Glomerular endothelial cell (primary cell): ENCODE measurements at regions not wholly inside any gene's neighbourhood (a gene's known extent, or its start where the extent isn't known, plus 50 kb on each side); places are given as distances from the start of the nearest gene placed in this dataset.

Experiments used
- DNase-seq: peaks from one replicate; pipeline ENCODE4 v3.0.0-alpha.2; 2011; ENCODE audit warnings: low read depth, low spot score; ENCODE audit errors: extremely low read depth

DNA sequence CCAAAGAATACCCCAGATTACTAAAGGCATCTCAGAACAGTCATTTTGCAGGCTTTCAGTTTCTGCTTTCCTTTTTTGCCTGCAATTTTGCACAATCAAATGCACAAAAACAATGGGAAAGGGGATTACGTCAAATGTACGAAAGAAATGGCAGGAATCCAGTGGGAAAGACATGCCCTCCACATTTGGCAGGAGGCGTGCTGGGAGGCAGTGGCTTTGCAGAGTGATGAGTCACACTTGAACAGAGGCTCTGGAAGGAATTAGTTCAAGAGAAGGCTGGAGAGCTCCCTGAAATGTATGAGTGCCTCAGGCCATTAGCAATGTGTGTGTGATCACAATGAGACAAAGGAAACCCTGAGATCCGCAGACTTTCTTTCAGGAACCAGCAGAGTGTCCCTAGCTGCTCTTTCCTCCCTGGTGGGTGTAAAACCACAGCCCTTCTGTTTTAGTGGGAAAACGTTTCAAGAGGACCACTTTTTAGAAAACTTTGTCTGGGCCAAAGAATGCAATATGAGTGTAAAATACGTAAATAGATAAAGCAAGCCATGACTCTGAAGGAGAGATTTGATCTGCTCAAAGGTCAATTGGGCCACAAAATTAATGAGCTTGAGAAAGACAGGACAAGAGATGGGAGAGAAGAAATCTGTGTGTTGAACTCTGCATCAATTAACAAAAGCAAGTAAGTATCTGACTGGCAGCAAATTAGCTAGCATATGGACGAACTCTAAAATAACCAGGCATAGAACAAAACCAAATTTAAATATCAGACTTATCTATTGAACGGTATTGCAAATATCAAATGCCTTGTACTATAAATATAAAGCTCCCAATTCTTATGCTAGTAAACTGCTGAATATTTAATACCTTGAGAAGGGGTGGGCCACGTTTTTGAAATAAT lies 155.4 kb upstream of the PDE3A start:
- DNase-seq: peak; percentile 99

DNA sequence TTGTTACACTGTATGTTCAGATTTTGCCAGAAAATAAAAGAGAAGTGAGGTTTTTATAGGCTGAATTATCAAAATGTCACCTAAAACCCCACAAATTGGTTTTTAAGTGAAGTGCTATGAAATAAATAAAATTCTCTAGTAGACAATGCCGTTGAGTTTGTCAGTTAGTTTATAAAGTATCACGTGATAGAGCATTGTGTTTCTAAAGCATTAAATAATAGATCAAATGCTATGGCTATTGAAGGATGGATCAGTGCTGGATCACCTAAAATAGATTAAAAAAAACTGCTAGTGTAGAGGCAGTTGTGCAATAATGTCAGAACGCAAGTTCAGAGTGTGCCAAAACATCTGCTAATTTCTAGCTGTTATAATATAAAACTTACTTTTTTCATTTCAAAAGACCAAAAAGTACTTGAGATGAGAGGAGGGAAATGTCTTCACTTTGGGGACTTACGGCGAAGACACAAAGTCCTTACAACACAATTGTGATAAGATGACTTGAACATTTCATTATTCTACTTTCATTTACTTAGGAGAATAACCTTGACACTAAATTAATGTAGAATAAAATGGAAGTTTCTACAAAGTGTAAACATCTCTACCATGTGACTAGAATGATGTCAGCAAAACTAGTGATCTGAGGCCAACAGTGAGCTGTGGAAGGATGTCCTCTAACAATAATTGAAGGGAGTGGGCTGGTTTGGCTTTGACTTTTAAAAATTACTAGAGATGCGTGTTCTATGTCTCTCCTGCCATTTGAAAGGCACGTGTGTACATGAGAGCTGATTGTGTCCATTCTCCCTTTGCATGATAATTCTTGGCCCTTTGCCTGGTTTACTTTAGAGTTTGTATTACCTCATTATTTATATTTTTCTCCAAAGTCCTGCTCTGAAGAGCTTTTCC lies 154.4 kb upstream of the PDE3A start:
- DNase-seq: no peak

DNA sequence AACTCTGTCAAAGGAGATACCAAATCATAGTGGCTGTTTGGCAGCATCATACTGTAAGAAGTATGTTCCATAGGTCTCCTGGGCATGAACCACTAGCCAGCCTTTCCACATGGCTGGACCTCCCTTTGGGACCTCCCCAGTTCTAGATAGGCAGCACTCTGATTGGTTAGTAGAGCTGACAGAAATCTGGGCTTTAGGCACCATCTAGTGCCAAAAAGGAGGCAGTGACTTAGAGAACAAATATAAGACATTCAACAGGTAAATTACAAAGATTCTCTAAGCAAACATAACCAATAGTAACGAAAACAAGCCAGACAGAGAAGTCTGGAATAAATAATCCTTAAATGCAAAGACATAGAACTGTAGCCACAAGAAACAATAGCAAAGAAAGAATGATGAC lies 148.0 kb upstream of the PDE3A start:
- DNase-seq: peak; percentile 66

DNA sequence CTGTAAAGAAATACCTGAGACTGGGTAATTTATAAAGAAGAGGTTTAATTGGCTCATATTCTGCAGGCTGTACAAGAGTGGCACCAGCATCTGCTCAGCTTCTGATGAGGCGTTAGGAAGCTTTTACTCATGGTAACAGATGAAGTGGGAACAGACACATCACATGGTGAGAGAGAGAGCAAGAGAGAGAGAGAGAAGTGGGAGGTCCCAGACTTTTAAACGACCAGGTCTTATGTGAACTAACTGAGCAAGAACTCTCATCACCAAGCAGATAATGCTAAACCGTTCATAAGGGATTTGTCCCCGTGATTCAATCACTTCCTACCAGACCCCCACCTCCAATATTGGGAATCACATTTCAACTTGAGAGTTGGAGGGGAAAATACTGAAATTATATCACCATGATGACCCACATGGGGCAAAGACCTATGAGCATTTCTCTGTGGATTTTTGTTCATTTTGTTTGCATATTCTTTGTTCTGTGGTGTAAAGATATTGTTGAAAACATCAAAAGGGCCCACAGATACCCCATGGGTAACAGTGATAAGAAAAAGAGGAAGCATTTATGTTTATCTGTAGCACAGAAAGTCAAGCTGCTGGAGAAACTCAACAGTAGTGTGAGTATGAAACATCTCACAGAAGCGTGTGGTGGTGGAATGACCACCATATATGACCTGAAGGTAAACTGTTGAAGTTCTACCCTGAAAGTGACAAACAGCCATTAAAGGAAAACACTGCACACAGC lies 135.2 kb upstream of the PDE3A start:
- no peak for DNase-seq

DNA sequence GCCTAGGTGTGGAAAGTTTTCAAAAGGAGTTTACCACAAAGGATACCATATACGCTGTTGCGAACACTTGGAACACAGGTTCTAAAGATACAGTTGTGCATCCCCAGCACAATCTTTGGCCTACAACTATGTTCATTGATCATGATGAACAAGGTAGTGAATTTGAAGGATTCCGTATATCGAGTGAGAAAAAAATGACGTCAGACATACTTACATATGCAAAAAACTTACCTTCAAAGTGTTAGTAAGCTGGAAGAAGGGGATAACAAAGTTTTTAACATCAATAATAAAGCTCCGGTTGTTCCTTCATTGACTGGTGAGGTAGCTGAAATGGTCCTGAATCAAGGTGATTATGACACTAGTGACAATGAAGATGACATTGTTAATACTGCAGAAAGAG lies 133.9 kb upstream of the PDE3A start:
- DNase-seq: no peak

DNA sequence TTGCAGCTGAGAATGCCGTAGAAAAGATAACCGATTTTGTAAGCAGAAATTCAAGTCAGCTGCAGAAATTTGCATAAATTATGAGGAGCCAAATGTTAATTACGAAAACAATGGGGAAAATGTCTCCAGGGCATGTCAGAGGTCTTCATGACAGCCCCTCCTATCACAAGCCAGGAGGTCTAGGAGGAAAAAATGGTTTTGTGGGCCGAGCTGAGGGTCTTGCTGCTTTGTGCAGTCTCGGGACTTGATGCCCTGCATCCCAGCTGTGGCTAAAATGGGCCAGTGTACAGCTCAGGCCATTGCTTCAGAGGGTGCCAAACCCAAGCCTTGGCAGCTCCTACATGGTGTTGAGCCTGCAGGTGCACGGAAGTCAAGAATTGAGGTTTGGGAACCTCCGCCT lies 131.2 kb upstream of the PDE3A start:
- no peak for DNase-seq

DNA sequence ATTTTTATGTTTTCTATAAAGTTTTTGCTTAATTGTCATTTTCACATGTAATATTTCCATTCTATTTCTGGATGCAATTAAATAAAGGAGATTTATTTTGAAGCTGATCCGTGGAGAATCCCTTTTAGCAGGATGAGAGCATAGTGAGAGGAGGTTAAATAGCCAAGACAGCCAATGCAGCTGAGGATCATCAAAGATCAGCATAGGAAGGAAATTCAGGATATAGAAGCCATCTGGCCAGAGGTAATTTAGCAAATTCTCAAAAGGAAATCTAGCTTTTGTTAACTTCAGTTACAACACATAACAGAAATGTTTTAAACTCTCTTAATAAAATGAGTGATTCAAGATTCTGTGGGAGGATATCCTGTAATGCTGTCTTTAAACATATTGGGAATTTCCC lies 122.8 kb upstream of the PDE3A start:
- DNase-seq: no peak

DNA sequence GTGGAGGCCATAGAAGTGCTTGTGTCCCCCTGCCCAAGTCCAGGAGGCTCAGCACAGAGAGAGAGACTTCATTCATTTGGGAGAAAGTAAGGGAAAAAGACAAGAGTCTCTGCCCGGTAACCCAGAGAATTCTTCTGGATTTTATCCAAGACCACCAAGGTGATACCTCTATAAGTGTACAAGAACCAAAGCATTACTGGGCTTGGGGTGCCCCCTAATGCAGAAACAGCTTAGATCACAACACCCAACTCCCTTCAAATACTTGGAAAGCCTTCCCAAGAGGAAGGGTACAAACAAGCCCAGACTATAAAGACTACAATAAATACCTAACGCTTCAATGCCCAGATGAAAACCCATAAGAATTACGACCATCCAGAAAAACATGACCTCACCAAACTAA lies 119.7 kb upstream of the PDE3A start:
- no peak for DNase-seq

DNA sequence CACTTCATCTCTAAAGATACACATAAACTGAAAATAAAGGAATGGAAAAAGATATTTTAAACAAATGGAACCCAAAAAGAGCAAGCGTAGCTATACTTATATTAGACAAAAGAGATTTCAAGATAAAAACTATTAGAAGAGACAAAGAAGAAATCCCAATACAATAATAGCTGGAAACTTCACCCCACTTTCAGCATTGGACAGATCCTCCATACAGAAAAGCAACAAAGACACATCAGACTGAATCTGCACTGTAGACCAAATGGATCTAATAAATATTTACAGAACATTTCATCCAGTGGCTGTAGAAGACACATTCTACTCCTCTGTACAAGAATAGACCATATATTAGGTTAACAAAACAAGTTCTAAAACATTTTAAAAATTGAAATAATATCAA lies 117.6 kb upstream of the PDE3A start:
- no peak for DNase-seq

DNA sequence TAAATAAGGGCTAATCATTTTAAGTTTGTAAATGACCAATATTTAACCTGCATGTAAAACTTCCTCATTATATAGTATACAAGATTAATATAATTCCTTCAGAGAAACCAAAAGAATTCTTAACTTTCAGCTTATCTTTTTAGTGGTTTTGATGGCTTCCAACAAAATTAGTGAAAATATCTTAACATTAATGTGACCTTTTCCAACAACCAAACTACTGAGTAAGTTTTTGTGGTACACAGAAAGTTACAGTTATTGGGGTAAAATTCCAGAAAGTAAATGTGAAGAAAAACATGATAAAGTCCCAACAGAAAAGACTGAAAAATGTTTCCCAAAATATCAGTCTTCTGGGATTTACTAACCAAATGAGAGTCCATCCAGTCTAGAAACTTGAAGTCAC lies 111.0 kb upstream of the PDE3A start:
- DNase-seq: no peak

DNA sequence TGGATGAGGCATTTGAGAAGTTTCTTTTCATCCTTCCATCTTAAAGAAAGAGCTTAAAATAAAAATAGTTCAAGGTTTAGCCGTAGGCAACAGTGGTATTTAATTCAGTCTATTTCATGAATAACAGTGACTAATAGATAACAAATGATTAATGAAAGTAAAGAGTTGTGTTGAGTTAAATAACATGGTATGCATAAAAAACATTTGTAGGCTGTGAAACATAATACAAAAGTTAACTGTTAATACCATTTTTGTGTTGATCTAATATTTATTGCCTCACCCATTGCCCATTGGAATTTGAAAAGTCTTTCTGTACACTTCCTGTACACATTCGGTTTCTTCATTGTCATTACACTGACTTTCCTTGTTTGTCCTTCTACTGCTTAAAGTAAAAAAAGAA lies 108.6 kb upstream of the PDE3A start:
- DNase-seq: no peak

DNA sequence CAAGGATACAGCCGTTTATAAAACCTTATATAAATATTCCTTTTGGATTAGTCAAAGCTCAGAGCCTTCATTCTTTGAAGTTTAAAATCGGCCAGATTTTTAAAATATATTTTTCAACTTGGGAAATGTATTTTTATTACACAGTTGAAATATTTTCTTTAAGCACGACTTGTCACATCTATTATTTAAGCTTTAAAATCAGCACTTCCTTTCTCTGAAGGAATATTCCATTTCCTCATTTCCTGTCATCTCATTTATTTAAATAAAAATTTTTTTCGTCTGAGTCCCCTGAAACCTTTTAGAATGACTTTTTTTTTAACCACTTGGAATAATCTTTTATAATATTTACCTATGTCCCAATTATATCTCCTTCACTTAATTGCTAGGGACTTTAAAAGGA lies 107.5 kb upstream of the PDE3A start:
- DNase-seq: no peak

DNA sequence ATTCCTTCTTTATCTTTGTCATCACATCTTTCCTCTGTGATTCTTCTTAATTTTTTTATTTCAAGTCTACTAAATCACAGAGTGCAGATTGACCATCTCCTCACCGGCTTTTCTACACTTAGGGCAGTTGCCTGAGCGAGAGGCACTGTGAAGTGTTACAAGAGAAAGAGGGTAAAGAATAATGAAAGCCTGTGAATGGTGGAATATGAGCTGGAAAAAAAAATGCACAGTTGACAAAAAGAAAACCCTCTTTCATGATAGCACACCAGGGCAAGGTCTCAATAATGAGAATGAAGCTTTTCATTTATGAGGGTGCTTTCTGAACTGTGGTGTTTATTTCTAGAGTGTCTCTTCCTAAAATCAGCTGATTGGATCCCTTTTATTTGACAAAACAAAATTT lies 106.2 kb upstream of the PDE3A start:
- no peak for DNase-seq

DNA sequence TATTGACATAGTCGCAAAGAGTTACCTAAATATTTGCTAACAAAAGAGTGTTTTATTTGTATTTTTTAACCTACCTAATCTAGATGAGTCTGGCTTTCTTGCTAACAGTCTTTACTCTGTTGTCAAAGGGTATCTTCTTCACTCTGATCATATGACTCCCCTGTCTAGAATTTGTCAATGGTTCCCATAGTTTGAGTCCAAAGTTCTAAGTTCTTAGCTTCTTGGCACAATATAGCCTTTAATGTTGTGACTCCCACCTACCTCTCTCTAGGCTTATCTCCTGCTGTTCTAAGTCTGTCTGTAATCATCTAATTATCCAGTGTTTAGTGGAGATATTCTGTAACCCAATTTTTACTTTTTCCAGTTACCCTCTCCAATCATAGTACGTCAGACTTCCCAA lies 104.3 kb upstream of the PDE3A start:
- DNase-seq: no peak

DNA sequence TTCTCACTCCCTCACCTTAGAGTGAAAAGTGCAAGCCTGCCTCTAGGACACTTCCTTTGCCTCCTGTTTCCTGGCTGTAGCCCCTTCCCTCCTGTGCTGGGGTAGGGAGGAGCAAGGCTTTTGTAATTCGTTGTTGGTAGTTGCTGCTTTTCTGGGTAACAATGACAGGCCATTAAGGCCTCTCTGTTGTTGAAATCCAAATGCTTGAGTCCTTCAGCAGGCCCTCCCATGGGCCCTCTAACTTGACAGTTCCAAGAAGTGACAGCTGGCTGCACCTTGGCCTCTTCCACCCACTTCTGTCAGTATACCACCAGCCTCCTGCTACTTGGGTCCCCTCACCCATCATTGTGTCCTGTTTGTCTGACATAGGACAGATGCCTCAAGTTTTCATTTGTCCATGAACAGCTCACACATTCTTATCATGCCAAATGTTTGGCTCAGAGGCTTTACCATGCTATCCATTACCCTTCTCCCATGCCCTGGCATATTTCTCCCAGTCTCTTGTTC lies 103.7 kb upstream of the PDE3A start:
- no peak for DNase-seq

DNA sequence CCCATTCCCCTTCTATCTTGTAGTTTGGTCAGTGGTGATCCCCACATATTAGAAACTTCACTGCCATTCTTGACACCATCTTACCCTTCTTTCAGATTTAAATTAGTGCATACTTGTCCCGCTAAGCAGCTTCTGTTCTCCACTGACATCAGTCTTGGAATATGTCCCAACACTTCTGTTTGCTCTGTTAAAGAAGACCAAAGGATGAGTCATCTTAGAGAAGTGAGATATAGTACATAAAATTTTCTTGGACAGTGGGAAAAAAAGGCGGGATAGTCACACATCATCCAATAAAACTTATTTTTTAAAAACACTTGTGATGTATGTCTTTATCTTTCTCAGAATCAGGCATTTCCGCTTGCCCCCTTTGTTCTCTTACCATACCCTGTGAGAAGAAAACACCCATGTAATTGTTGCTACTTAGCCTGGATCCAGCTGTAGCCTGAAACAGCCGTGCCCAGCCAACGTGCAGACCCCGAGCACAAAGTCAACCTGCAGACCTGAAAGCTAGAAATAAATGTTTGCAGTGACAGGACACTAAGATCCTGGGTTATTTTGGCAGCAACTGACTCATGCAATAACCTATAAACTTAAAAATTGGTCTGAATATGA lies 100.1 kb upstream of the PDE3A start:
- DNase-seq: no peak

DNA sequence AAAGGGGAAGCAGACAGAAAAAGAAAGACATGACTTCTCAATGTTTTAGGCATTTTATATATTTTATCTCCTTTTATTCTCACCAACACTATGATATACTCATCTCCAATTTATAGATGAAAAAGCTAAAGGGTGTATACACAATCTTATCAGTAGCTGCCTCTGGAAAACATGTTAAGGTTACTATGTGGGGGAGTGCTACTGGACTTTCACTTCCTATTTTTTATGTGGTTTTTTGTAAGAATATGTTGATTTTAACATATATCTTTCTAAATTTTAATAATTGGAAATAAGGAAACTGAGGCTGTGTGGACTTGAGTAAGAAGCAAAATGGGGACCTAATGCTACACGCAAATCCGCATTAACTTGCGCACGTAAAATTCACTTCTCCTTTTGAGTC lies 99.6 kb upstream of the PDE3A start:
- DNase-seq: no peak

DNA sequence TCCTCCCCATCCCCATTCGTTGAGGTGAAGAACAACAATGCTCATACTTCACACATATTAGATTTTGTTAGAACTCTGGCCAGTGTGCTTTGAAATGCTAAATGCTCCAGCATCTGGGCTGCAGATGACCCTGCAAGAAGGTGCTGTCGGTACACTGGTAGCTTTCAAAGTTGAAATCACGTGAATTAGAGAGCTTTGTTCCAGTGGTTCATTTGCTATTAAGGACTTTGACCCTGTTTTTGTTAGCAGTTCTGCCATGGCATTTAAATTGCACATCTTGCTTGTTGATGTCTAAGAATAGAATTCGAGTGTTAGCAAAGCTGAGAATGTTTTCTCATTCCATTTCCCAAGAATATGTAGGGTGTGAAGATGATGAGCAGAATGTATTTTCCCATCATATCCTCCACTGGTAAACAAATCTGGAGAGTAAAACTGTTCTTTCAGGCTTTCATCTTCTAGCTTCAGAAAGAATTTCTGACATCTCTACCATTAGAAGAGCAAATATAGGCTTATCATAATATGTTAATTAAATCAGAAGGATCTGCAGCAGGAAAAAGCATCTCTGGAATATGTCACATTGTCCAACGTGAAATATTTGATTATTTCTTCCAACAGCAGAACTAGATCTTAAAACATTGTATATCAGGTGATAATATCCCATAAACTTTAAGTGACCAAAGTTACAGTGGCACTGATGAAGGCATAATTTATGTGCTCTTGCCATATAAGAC lies 98.8 kb upstream of the PDE3A start:
- no peak for DNase-seq

DNA sequence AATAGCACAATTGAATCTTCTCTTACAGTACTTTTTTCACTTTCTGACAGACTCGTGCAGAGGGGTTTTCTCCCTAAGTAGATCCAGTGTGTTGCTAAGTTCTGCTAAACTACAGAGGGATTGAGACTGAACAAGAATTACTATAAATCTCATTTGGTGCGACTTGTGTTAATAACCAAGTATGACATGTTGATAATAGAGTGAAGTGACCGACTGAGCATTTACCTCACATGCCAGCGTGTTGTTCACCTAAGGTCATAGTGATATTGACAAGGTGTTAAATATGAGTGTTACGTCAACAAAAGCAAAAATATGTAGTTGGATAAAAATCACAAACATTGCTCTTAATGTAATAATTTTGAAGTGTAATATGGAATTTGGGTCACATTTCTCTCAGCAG lies 97.8 kb upstream of the PDE3A start:
- DNase-seq: no peak

DNA sequence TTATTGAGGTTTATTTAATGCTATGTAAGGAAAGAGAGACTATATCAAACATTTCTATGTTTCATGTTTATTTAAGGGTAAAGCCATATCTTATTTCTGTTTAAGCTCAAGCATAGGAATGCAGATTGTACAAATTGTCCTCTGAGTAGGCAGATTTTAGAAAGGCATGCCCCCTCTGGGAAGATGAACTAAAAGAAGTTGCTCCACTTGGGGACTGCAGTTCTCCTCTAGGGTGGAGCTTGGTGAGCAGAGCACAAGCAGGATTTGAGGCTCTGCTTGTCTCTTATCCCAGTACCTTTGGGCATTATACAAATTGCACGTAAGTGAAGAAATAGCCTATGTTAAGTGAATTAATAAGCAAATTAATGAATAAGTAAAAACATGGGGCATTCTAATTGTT lies 96.2 kb upstream of the PDE3A start:
- no peak for DNase-seq
